ENCODE measurements at regions not wholly inside any gene's neighbourhood (a gene's known extent, or its start where the extent isn't known, plus 50 kb on each side); places are given as distances from the start of the nearest gene placed in this dataset.

DNA sequence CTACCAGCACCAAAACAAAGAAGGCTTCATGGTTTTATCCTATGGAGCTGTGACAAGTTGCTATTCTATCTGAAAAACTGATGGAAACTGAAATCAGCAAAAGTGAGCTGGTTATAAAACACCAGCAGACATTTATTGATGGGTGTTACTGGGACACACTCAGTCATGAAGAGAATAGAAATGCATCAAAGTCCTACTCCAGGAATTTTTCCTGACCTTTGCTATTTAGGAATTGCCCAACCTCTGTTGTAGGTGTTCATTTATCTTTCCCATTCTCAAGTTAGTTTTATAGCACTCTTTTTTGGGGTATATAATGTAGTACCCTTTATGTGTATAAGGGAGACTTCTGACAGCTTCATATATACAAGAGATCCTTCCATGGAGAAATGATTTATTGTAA, 533.2 kb downstream of the REEP3 start:
- TF ChIP-seq, protein P1, sequence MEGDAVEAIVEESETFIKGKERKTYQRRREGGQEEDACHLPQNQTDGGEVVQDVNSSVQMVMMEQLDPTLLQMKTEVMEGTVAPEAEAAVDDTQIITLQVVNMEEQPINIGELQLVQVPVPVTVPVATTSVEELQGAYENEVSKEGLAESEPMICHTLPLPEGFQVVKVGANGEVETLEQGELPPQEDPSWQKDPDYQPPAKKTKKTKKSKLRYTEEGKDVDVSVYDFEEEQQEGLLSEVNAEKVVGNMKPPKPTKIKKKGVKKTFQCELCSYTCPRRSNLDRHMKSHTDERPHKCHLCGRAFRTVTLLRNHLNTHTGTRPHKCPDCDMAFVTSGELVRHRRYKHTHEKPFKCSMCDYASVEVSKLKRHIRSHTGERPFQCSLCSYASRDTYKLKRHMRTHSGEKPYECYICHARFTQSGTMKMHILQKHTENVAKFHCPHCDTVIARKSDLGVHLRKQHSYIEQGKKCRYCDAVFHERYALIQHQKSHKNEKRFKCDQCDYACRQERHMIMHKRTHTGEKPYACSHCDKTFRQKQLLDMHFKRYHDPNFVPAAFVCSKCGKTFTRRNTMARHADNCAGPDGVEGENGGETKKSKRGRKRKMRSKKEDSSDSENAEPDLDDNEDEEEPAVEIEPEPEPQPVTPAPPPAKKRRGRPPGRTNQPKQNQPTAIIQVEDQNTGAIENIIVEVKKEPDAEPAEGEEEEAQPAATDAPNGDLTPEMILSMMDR (IDR thresholded peaks at IDR 0.05), result no peak
- no peak for TF ChIP-seq EP300 (IDR thresholded peaks at IDR 0.05)
- TF ChIP-seq POLR2A (IDR thresholded peaks at IDR 0.05), result no peak
- no peaks in the 10 kb centered on the region for H3K4me1 ChIP-seq (ENCODE audit: insufficient read depth)
- no peak overlapping the region for H3K27ac ChIP-seq
- no peaks in the 10 kb centered on the region for H3K36me3 ChIP-seq
- H3K9me3 ChIP-seq, result no peaks in the 10 kb centered on the region
- H3K4me3 ChIP-seq, result no peak overlapping the region
- intact Hi-C loops (cut with DNase I), result no loop called here
- no peak for DNase-seq
- H3K27me3 ChIP-seq, result no peaks in the 10 kb centered on the region

DNA sequence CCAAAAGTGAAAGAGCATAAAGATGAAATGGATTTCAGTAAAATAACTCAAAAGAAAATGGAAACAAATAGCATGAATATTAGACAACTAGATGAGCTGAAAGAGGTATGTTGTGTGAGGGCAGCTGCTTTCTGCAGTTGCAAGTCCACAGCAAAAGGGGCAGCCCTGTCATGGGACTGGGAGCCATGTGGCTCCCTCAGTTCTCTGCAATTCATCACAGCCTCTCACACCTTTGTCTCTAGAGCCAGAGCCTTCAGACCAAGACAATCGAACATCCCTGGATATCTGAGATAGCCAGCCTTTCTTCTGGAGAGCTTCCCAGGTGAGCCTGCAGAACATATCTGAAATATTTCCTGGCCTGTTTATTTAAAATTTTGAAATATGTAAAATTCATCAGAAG, 538.7 kb downstream of the REEP3 start:
- TF ChIP-seq, protein P1 (IDR thresholded peaks at IDR 0.05), result no peak
- TF ChIP-seq POLR2A (IDR thresholded peaks at IDR 0.05) (no peak), EP300 (IDR thresholded peaks at IDR 0.05) (no peak)
- H3K9me3 ChIP-seq, result no peaks in the 10 kb centered on the region
- H3K4me1 ChIP-seq (ENCODE audit: insufficient read depth), result no peaks in the 10 kb centered on the region
- no peaks in the 10 kb centered on the region for H3K27me3 ChIP-seq
- intact Hi-C loops (cut with DNase I), result no loop called here
- DNase-seq, result no peak
- no peaks in the 10 kb centered on the region for H3K36me3 ChIP-seq
- no peak overlapping the region for H3K4me3 ChIP-seq
- no peak overlapping the region for H3K27ac ChIP-seq
- 61 to 67% (median 65%) methylated on average over 1 of the region's 1 CpG for WGBS, 3 donors

DNA sequence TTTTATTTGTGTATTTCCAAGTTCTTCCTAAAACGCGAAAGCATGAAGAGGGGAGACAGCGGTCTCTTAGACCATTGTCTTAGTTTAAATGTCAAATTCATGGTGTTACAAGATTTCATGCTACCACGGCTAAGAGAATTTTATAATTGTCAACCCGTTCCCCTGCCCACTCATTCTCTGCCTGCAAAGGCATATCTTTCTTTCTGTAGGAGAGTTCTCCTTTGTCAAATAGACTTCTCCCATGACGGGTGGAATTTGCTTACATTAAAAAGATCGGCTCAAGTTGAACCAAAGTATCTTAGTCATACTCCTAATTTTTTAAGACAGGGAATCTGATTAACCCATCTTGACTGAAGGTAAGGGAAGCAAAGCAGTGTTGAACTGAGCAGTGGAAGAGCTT, 539.2 kb downstream of the REEP3 start:
- Histone ChIP-seq H3K27ac (no peak overlapping the region), H3K4me3 (no peak overlapping the region)
- no peak for TF ChIP-seq POLR2A (IDR thresholded peaks at IDR 0.05)
- TF ChIP-seq, protein P1 (IDR thresholded peaks at IDR 0.05), result no peak
- TF ChIP-seq EP300 (IDR thresholded peaks at IDR 0.05), result no peak

DNA sequence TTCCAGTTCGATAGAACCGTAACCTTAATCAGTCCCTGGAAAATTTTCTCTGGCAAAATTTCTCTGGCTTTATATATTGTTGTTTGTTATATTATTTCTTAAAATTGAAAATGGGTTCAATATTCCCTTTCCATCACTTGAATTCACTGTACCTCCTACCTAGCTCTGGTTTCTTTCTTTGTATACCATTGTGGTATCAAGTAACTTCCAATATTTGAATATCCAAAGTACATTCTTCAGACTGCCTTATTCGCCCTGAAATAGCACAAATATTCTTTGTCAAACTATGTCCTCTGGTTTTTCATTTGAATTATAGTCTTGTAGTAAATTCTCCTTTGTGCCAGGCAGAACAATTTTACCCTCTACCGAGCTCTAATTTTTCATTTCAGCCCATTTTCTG, 541.6 kb downstream of the REEP3 start:
- intact Hi-C loops (cut with DNase I), result no loop called here

More for the DNA sequence above, 539.2 kb downstream of the REEP3 start:
- Histone ChIP-seq H3K36me3 (no peaks in the 10 kb centered on the region), H3K27me3 (no peaks in the 10 kb centered on the region), H3K4me1 (ENCODE audit: insufficient read depth) (no peaks in the 10 kb centered on the region), H3K9me3 (no peaks in the 10 kb centered on the region)
- DNase-seq, result no peak
- intact Hi-C loops (cut with DNase I), result no loop called here
- WGBS, 3 donors, result 86 to 90% (median 88%) methylated on average over 7 of the region's 7 CpGs

More for the DNA sequence above, 541.6 kb downstream of the REEP3 start:
- no peak for DNase-seq
- 55 to 65% (median 60%) methylated on average over 4 of the region's 4 CpGs for WGBS, 3 donors
- TF ChIP-seq, protein P1 (IDR thresholded peaks at IDR 0.05), result no peak
- TF ChIP-seq EP300 (IDR thresholded peaks at IDR 0.05) (no peak), POLR2A (IDR thresholded peaks at IDR 0.05) (no peak)
- Histone ChIP-seq H3K27ac (no peak overlapping the region), H3K36me3 (no peaks in the 10 kb centered on the region), H3K4me1 (ENCODE audit: insufficient read depth) (no peaks in the 10 kb centered on the region), H3K4me3 (no peak overlapping the region), H3K9me3 (no peaks in the 10 kb centered on the region), H3K27me3 (no peaks in the 10 kb centered on the region)
